ENCODE measurements at regions not wholly inside any gene's neighbourhood (a gene's known extent, or its start where the extent isn't known, plus 50 kb on each side); places are given as distances from the start of the nearest gene placed in this dataset.
"Not testable (repeated sequence)": the region's sequence is repeated elsewhere in the genome, so short reads cannot be mapped to it uniquely, and the experiment has no call there.

- TF ChIP-seq POLR2AphosphoS5 (IDR thresholded peaks at IDR 0.05; ENCODE audit: low read depth); REST (IDR thresholded peaks at IDR 0.05; ENCODE audit: unreplicated experiment); CTCF (conservative IDR thresholded peaks at IDR 0.05; ENCODE audit: low read depth in 2 of 2): not testable (repeated sequence)
Observed at GRCh38 chr5:91446880-91447279, 63.8 kb upstream of the ARRDC3 start.

All from GM23338 (cell line).